Hepatocyte (in vitro differentiated cells): ENCODE measurements at regions not wholly inside any gene's neighbourhood (a gene's known extent, or its start where the extent isn't known, plus 50 kb on each side); places are given as distances from the start of the nearest gene placed in this dataset.

Experiments
- CTCF ChIP-seq: fragments of 200-600 bp; sonication (generic); IDR thresholded peaks from 2 replicates; pipeline ENCODE4 v1.5.1; 2016; ENCODE audit warnings: antibody characterized with exemption, mild to moderate bottlenecking; ENCODE audit not compliant: poor library complexity
- EZH2phosphoT487 ChIP-seq: fragments of 200-600 bp; sonication (generic); IDR thresholded peaks from one replicate; pipeline ENCODE4 v1.6.1; 2018; ENCODE audit warnings: antibody characterized with exemption, mild to moderate bottlenecking, low read depth, moderate library complexity; ENCODE audit not compliant: unreplicated experiment, severe bottlenecking

- TF ChIP-seq EZH2phosphoT487: no peak
- no peak for TF ChIP-seq CTCF
These were observed 933.0 kb upstream of the LCORL start for GRCh38 chr4:18954538-18954937.
